GM21381 (cell line): ENCODE measurements at regions not wholly inside any gene's neighbourhood (a gene's known extent, or its start where the extent isn't known, plus 50 kb on each side); places are given as distances from the start of the nearest gene placed in this dataset.

ENCODE experiments used
- ATAC-seq: cut with Tn5 transposase; IDR thresholded peaks from one replicate; pipeline ENCODE4 v1.9.1; 2021; ENCODE audit warnings: mild to moderate bottlenecking, moderate library complexity; ENCODE audit not compliant: unreplicated experiment

DNA sequence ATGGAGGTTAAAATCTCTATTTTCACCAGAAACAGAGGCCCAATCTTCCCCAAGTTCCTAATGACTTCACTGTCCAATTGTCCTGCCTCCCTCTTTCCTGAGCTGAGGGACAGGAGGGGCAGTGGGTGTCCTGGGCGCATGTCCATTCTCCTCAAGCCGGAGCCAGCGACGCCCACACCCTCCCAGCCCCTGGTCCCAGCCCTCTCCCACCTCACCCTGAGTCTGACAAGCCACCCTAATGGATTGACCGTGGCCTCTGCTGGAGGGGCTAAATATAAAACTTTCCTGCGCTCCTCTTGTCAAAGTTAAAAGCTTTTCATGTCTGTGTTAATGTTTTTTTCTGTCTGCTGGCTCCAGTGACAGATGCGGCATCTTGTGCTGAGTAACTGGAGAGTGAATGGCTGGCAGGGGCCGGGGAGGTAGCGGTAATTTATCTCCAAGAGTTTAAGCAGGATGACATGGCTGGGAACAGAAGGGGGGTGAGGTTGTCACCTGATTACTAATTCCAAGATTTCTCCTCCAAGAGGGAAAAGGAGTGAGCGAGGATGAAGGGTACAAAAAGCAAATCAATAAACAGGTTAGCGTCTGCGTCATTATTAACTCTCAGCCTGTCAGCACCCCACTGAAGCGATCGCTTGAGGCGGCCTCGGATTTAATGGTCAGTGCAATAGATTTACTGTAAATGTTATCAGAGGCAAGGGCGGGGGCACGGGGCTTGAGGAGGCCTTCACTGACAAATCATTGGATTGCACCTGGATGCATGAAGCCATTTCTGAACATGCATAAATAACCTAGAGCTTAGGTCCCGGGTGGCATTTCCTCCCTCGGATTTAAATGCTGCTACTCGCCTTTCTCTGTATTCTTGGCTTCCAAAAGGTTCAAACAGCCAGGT is 118.1 kb upstream of the MAFB start:
- no peak for ATAC-seq

DNA sequence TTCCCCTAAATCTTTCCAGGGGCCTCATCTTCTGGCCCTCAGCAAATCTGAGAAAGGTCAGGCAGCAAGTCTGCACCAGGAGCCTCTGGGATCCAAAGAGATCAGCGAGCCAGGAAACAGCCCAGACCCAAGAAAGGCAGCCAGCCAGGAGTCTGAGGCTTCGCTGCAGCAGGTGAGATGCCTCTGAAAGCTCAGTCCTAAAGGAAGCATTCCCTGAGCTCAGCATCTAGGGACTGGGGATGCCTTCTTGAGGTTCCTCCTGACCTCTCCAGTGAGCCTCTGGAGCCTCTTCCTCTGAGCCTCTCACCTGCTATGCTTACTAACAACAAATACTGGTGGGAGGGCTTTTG is 118.8 kb upstream of the MAFB start:
- ATAC-seq = no peak

DNA sequence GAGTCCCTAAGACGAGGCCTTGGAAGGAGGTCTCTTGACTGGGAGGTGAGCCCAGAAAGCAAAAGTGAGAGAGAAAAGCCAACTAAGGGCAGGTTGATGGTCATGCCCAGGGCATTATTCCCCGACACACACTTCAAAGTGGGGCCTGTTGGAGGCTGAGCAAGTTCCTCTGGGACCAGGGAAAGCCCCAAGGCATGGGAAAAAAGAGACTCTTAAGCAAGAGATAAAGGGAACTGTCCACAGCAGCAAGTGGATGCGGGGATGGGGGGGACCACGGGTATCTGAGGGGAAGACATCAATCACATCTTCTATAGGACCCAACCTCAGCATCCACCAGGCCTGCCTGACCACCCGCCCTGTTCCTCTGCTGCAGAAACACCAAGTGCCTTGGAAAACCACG is 119.9 kb upstream of the MAFB start:
- no peak for ATAC-seq

DNA sequence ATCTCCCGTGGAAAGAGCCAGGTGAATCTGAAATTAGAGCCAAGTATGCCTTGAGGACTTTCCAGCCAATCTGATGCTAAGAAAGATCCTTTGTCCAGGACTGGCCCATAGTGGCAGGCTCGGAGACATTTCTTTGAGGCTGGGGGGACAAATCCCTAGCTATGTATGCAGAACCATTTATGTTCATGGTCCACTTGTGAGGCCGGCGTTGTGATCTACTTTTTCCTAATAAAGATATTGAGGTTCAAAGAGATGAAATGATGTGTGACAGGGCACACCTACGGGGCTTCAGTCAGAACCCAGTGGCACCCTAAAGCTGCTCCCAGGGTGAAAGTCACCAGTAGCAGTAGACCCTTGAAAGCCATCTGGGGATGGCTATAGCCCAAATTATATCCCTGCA is 120.3 kb upstream of the MAFB start:
- no peak for ATAC-seq

DNA sequence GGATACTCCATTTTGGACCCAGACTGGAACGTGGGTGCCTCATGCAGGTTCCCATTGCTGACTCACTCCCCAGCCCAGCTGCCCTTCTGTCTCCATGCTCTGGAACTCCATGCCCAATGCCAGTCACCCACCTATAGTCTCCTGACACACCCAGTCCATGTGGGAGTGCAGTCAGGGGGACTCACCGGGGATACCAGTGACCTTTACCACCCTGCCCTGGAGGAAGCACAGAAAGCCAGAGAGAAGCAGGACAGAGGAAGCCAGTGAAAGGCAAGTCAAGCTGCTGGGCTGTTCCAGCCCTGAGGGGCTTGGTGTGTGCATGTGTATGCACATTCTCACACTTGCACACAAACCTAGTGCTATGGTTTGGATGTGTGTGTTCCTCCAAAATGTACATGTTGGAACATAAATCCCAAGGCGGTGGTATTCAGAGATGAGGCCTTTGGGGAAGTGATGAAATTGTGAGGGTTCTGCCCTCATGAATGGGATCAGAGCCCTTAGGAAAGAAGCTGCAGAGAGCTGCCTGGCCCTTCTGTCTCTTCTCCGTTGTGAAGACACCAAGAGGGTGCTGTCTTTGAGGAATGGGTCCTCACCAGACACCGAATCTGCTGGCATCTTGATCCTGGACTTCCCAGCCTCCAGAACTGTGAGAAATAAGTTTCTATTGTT is 121.4 kb upstream of the MAFB start:
- no peak for ATAC-seq

DNA sequence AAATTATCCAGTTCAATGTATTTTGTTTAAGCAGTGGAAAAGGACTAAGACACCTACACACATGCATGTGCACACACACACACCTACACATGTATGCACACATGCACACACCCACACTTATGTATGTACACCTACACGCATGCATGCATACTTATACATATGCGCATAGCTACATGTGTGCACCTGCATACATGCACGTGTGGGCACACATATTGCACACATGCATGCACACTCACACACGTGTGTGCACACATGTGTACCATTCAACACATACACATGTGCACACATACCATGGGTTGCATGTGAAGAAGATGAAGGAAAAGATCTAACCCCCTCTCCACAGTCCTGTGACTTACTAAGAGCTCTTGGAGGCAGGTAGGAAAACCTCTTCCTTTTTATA is 122.0 kb upstream of the MAFB start:
- no peak for ATAC-seq

DNA sequence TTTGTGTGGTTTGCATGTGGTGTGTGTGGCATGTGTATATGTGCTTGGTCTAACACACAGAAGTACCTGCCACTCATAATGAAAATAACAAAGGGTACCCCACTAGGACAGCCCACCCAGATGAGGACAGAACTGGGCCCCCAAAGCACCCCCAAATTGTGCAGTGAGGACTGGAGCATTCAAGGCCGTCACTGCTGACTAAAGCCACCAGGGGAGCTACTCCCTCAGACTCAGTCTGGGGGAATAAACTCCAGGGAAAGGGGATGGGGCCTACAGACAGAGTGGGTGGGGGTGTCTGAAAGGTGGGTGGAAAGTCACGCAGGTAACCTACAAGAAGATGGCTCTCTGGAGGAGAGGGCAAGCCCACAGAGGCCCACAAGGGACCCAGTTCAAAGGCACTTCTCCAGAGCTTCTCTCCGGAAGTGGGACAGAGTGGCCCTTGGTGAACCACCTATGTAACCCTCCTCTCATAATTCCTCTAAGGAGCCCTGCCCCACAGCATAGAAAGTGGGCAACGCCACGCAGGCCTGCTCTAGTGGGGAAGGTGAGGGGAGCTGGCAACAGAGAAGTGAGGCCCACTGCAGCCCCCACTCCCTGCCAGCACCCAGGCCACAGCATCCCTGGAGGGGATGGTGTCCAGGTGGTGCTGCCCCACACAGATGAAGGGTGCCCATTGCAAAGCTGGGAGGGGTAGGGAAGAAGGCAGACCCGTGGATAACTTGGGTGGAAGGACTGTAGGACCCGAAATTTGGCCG is 122.8 kb upstream of the MAFB start:
- ATAC-seq = no peak

DNA sequence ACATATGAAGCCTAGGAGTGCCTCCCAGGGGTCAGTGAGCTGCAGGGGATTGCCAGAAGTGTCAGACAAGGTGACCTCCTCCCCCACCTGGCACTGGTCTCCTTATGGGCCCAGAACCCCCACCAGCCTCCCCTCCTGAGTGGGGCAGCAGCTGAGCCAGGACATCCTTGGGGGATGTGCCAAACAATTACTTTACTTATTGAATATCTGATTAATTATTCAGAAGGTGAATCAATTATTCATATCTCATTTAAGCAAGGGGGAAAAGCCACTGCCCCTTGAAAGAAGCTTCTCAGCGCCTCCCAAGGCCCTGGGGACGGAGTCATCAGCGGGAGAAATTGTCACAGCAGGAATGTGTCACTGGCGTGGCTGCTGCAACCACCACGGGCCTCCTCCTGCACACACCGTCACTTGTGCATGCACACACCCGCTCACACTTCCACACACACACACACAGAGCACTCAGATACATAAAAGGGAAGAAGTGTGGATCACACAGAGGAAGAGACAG is 123.4 kb upstream of the MAFB start:
- ATAC-seq = no peak

DNA sequence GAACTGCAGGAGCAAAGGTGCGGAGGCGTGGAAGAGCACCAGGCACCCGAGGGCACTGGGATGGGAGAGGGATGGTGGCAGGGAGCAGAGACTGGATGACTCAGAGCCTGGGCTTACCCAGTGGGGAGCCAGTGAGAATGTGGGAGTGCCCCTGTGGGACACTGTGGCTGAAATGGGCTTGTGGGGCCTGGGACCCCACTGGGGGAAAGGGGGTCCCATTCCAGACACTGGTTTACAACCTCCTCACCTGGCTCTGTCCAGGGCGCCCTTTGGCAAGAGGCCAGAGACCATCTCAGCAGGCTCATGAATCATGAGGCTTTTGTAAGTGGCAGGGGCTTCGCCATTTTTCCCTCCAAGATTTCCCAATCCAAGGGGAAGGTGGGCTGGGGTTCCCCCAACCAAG is 124.0 kb upstream of the MAFB start:
- ATAC-seq = no peak

DNA sequence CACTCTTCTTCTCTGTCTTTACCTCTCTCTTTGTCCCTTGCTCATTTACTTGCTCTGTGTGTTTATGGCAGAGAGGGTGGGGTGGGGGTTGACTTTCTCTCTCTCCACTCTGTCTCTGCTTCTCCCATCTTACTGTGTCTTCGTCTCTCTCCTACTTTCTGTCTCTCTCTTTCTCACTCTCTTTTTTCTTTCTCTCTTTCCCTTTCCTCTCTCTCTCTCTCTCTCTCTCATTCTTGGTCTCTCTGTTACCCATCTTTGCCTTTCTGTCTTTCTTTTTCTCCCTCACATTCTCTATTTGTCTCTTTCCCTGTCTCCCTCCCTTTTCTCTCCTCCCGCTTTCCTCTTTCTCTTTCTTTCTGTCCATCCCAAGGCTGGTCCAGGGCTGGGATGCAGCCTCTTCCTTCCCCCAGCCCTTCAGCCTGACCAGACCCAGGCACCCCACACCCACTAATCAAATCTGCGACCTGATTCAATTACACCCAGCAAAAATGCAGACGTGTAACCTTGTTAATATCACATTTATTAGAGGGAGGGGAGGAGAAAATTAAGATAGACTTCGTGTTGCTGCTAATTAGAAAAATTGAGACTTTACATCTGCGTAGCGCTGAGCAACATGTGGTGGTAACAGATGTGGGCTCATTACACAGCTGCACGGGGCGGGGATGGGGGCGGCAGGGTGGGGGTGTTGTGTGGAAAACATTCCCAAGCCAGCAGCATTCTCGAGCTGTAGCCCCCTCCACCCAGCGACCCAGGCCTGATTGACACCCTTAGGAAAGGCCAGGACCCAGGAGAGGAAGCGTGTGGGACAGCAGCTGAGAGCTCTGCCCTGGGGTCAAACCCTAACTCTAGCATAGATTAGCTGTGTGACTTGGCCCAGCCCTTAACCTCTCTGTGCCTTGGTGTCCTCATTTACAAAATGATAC is 124.9 kb upstream of the MAFB start:
- no peak for ATAC-seq

DNA sequence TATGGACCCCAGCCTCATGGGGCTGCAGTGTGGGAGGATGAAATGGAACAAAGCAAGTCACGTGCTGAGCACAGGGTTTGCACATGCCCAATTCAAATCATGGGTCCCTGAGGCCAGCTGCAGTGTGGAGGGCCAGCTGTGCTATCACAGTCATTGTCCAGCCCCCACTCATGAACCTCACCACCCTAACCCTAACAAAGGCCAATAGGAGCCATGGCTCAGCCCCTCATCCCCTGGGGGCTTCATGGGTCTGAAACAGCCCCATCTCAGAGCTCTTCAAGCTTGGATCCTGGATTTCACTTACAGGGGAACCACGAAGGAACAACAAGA is 125.6 kb upstream of the MAFB start:
- ATAC-seq = no peak

DNA sequence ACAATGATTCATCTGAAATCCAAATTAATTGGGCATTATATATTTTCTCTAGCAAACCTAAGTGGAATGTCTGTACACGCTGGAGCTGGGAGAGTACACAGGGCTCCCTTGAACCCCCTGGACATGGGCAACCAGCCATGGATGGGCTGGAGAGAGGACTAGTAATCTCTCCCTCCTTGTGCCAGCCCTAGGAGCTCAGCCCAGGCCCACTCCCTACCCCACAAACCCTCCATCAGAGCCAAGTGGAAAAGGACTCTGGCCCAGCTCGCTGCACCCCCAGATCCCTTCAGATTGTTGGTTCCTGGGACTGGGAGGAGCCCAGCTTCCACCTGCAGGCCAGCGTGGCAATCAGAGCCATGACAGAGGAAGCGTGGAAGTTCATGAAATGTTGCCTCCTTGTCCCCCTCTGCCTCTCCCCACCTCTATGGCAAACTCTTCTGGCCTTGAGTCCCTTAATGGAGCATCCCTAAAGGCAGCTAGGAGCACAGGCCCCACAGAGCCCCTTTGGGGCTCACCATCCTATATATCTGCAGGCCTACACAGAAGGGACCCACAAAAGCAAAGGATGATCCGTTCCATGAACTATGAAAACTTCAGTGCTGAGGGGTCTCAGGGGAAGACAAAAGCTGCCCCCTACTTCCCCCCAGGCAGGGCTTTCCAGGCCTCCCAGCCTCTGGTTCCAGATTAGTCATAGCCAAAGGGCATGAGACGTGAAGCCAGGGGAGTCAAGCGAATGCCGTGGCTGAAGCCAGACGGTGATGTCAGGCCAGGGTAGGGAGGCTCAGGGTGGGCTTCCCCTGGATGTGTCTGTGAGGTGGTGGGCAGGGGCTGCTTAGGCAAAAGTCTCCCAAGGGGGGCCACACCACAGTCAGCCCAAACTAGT is 126.4 kb upstream of the MAFB start:
- no peak for ATAC-seq

DNA sequence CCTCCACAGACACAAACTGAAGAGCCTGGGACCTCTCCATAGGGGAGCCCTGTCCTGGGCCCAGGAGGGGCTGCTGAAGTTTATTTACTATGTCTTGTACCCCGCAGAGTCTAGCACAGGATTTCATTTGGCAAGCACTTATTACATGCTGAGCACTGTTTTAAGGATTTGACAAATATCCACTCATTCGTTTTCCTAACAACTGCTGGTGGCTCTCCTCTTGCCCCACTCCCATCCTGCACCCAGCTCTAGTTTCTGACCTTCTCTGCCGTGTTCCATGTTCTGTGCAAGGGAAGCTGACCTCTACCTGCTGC is 127.0 kb upstream of the MAFB start:
- ATAC-seq = no peak

DNA sequence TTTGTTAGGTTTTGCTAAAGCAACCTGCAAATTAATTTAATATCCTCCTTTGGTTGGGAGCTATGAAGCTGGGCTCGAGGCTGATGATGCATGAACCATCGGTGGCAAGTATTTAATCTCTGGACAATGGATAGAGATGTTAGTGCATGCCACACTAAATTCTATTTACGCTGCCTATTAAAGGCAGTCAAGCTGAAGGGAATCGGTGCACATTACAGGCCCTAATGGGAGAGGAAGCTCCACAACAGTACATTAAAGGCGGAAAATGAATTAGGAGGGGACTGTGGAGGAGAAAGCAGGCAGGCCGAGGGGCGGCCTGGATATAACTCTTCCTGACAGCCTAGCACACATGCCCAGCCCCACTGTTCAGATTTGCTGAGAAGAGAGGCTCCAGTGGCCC is 132.4 kb upstream of the MAFB start:
- no peak for ATAC-seq

DNA sequence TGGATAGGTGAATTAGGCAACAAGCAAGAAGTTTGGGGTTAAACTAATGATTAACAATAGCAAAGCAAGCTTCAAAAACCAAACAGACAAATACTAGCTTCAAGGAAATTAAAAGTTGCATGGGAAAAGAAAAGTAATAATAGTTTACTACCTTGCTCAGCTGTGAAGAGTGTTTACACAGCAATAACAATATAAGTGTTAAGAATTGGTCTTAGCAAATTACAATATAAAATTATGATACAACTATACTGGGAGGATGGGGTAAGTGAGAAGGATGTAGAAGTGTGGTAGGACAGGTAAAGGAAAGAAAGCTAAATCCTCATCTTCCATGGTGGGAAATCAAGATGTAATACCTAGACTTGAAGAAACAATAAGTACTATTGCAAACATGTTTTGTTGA is 137.7 kb upstream of the MAFB start:
- no peak for ATAC-seq

DNA sequence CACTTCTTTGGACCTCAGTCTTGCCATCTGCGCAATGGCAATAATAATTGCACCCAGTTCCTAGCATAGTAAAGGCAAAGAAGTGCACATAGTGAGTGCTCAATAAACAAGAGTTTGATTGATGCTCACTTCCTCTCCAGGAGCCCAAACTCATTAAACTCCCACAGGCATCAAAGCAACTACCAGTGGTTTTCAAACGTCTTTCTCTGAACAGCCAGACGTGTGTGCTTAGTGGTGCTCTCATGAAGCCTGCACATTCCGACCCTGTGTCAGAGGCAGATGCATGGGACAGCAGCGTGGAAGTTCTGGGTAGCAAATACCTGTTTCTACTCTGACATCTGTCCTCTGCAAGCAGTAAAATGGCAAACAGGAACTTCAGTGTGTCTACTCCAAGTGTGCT is 146.3 kb upstream of the MAFB start:
- ATAC-seq = no peak

DNA sequence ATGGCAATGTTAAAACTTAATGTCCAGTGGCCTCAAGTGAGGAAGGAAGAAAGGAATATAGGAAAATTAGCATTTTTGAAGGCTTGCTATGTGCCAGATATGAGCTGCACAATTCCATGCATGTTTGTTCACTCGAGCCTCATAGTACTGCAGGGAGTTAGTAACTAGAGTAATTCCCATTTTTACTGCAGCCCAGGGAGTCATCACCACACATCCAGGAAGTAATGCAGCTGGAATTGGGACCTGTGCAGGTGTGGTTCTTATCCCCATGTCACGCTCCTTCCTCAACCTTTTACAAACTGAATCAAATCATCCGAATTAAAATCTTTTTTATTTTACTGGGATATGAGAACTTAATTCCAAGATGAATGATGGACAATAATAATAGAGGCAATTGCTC is 149.5 kb upstream of the MAFB start:
- ATAC-seq = no peak

DNA sequence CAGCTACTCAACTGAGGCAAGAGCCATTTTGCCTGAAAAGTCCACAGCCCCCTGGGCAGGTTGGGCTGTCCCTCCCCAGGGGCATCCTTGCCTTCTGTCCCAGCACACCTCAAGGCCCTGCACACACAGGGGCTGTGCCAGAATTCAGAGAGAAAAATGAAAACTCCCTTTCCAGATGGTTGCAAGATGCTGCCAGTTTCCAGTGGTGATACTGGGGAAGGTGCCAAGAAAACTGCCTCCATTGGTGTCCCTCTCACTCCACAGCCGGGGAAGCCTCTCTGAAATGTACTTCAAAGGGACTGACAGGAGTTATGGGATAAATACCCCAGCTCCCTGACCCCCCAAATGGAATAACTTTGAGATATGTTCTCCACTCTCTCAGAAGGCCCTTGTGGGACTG is 154.2 kb upstream of the MAFB start:
- ATAC-seq = no peak

DNA sequence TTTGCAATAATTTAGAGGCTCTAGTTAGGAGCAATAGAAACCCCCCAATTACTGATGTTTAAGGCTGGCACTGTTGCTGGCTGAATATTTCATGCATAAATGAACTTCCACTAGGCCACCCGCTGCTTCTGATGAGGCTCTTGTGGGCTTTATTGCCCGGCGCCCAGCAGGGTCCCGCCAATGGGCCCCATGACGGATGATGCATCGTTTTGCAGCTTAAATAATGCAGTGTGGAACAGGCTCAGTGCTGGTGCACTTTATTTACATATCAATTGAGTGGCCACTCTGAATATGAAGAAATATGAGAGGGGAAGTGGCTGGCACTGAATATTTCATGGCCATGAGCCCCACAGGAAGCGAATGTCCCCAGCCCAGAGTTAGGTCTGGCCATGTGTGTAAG is 155.3 kb upstream of the MAFB start:
- ATAC-seq = no peak

DNA sequence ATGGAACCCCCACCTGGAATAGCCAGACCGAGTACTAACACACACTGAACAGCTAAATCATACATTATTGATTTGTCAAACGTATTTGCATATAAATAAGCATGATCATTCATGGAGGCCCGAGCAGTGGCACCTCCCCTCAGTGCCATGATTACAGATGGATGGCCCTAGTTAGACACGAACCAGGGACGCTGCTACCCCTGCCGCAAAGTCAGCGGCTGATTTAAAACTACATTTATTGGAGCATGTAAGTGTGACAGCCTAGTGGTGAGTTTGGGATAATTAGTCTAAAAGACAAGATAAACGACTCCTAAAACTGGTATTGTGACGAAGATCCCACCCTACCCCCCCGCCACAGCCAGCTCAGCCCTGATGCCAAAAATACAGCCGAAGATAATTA is 159.1 kb upstream of the MAFB start:
- ATAC-seq = no peak
